ENCODE measurements at regions not wholly inside any gene's neighbourhood (a gene's known extent, or its start where the extent isn't known, plus 50 kb on each side); places are given as distances from the start of the nearest gene placed in this dataset.

DNA sequence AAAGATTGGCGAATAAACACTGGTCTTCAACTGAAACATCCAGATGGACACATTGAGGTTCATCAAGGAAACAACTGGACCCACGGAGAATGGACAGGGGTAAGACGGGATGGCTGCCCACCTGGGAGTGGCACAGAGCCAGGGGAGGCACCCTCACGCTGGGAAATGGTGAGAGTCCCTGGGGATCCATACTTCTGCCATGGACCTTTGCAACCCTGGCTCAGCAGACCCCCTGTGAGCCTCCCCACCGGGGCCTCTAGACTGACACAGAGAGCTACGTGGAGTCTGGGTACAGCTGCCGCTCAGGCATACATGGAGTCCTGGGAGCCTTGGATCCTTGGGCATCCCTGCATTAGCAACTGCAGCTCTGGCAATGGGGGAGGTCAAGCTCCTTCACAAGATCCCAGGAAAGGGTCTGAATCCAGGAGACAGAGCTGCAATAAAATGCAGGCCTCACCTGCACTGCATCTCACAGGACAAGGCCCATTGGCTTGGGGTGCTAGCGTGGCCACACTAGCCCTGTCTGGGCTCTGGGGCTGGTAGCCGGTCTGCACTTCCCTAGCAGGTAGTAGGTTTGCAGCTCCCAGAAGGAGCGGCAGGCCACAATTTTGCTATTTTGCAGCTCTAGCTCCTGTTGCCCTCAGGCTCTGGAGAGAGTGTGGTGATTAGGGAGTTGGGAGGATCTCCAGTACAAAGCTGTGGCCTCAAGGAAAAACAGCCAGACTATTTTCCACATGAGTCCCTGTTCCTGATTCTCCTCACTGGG is 496.4 kb upstream of the LRRC4C start:
- H3K36me3 ChIP-seq (ENCODE audit: control insufficient read depth, insufficient read depth, low read length): no peaks in the 10 kb centered on the region
- H3K4me3 ChIP-seq (ENCODE audit: low read length): no peak overlapping the region
- no peak overlapping the region for H3K27ac ChIP-seq (ENCODE audit: low read depth, low read length)
- H3K4me1 ChIP-seq (ENCODE audit: control insufficient read depth, insufficient read depth, low read length): no peaks in the 10 kb centered on the region
- H3K9ac ChIP-seq (ENCODE audit: low read length): no peak overlapping the region
- no peaks in the 10 kb centered on the region for H3K27me3 ChIP-seq (ENCODE audit: control insufficient read depth, insufficient read depth, low read length)

GRCh38 chr11:41963406-41963805 is 504.0 kb upstream of the LRRC4C start:
- no peaks in the 10 kb centered on the region for H3K27me3 ChIP-seq (ENCODE audit: control insufficient read depth, insufficient read depth, low read length)
- no peak overlapping the region for H3K4me3 ChIP-seq (ENCODE audit: low read length)
- H3K4me1 ChIP-seq (ENCODE audit: control insufficient read depth, insufficient read depth, low read length): no peaks in the 10 kb centered on the region
- no peak overlapping the region for H3K27ac ChIP-seq (ENCODE audit: low read depth, low read length)
- no peak overlapping the region for H3K9ac ChIP-seq (ENCODE audit: low read length)
- no peaks in the 10 kb centered on the region for H3K36me3 ChIP-seq (ENCODE audit: control insufficient read depth, insufficient read depth, low read length)

- Histone ChIP-seq H3K4me3 (ENCODE audit: low read length) (no peak overlapping the region), H3K27ac (ENCODE audit: low read depth, low read length) (no peak overlapping the region), H3K27me3 (ENCODE audit: control insufficient read depth, insufficient read depth, low read length) (no peaks in the 10 kb centered on the region), H3K36me3 (ENCODE audit: control insufficient read depth, insufficient read depth, low read length) (no peaks in the 10 kb centered on the region), H3K4me1 (ENCODE audit: control insufficient read depth, insufficient read depth, low read length) (no peaks in the 10 kb centered on the region), H3K9ac (ENCODE audit: low read length) (no peak overlapping the region)
Observed at GRCh38 chr11:41970681-41971080, 511.2 kb upstream of the LRRC4C start.

GRCh38 chr11:41971592-41971991 is 512.1 kb upstream of the LRRC4C start:
- Histone ChIP-seq H3K9ac (ENCODE audit: low read length) (no peak overlapping the region), H3K4me1 (ENCODE audit: control insufficient read depth, insufficient read depth, low read length) (no peaks in the 10 kb centered on the region), H3K4me3 (ENCODE audit: low read length) (no peak overlapping the region), H3K27ac (ENCODE audit: low read depth, low read length) (no peak overlapping the region), H3K36me3 (ENCODE audit: control insufficient read depth, insufficient read depth, low read length) (no peaks in the 10 kb centered on the region), H3K27me3 (ENCODE audit: control insufficient read depth, insufficient read depth, low read length) (no peaks in the 10 kb centered on the region)

DNA sequence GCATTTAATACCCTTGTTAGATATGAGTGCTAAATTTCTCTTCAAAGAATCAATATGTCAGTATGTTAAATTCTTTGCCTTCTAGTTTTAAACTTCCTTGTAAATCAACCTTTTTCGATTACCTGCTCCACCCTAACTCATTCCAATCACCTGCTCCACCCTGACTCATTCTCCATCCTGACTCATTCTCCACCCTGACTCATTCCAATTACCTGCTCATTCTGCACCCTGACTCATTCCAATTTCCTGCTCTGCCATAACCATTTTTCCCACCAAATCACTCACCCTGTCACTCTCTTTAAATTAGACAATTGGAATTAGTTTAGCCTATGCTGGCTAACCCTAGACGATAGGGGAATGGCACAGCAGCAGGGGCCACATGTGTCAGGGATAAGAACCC is 519.5 kb upstream of the LRRC4C start:
- H3K27ac ChIP-seq (ENCODE audit: low read depth, low read length): no peak overlapping the region
- no peak overlapping the region for H3K4me3 ChIP-seq (ENCODE audit: low read length)
- no peaks in the 10 kb centered on the region for H3K27me3 ChIP-seq (ENCODE audit: control insufficient read depth, insufficient read depth, low read length)
- no peaks in the 10 kb centered on the region for H3K36me3 ChIP-seq (ENCODE audit: control insufficient read depth, insufficient read depth, low read length)
- no peaks in the 10 kb centered on the region for H3K4me1 ChIP-seq (ENCODE audit: control insufficient read depth, insufficient read depth, low read length)
- no peak overlapping the region for H3K9ac ChIP-seq (ENCODE audit: low read length)

- H3K36me3 ChIP-seq (ENCODE audit: control insufficient read depth, insufficient read depth, low read length): no peaks in the 10 kb centered on the region
- no peaks in the 10 kb centered on the region for H3K27me3 ChIP-seq (ENCODE audit: control insufficient read depth, insufficient read depth, low read length)
- no peaks in the 10 kb centered on the region for H3K4me1 ChIP-seq (ENCODE audit: control insufficient read depth, insufficient read depth, low read length)
- H3K27ac ChIP-seq (ENCODE audit: low read depth, low read length): no peak overlapping the region
- no peak overlapping the region for H3K9ac ChIP-seq (ENCODE audit: low read length)
- H3K4me3 ChIP-seq (ENCODE audit: low read length): no peak overlapping the region
Observed at GRCh38 chr11:41980741-41981140, 521.3 kb upstream of the LRRC4C start.

GRCh38 chr11:41982276-41982675 is 522.8 kb upstream of the LRRC4C start:
- no peak overlapping the region for H3K4me3 ChIP-seq (ENCODE audit: low read length)
- no peak overlapping the region for H3K27ac ChIP-seq (ENCODE audit: low read depth, low read length)
- no peak overlapping the region for H3K9ac ChIP-seq (ENCODE audit: low read length)
- H3K27me3 ChIP-seq (ENCODE audit: control insufficient read depth, insufficient read depth, low read length): no peaks in the 10 kb centered on the region
- no peaks in the 10 kb centered on the region for H3K36me3 ChIP-seq (ENCODE audit: control insufficient read depth, insufficient read depth, low read length)
- H3K4me1 ChIP-seq (ENCODE audit: control insufficient read depth, insufficient read depth, low read length): no peaks in the 10 kb centered on the region

- Histone ChIP-seq H3K9ac (ENCODE audit: low read length) (no peak overlapping the region), H3K27me3 (ENCODE audit: control insufficient read depth, insufficient read depth, low read length) (no peaks in the 10 kb centered on the region), H3K4me3 (ENCODE audit: low read length) (no peak overlapping the region), H3K27ac (ENCODE audit: low read depth, low read length) (no peak overlapping the region), H3K4me1 (ENCODE audit: control insufficient read depth, insufficient read depth, low read length) (no peaks in the 10 kb centered on the region), H3K36me3 (ENCODE audit: control insufficient read depth, insufficient read depth, low read length) (no peaks in the 10 kb centered on the region)
Observed at GRCh38 chr11:41982975-41983374, 523.5 kb upstream of the LRRC4C start.

GRCh38 chr11:41983475-41983874 is 524.0 kb upstream of the LRRC4C start:
- H3K27ac ChIP-seq (ENCODE audit: low read depth, low read length): no peak overlapping the region
- no peaks in the 10 kb centered on the region for H3K4me1 ChIP-seq (ENCODE audit: control insufficient read depth, insufficient read depth, low read length)
- no peak overlapping the region for H3K9ac ChIP-seq (ENCODE audit: low read length)
- no peak overlapping the region for H3K4me3 ChIP-seq (ENCODE audit: low read length)
- H3K27me3 ChIP-seq (ENCODE audit: control insufficient read depth, insufficient read depth, low read length): no peaks in the 10 kb centered on the region
- H3K36me3 ChIP-seq (ENCODE audit: control insufficient read depth, insufficient read depth, low read length): no peaks in the 10 kb centered on the region

DNA sequence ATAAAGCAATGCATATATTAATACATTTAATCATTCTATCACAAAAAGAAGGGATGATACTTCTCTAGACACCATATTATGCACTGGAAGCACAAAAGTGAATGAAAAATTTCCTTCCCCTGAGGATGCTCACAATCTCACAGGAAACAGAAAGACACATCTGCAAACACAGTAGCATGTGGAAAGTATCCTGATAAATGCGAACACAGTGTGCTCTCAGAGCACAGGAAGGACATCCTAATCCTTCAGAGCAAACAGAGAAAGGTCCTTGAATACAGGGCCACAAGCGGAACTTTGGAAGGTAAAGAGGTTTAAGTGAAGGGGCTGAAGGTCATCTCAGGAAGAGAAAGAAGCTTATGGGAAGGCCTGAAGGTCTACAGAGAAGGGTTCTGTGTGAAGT is 524.6 kb upstream of the LRRC4C start:
- H3K4me1 ChIP-seq (ENCODE audit: control insufficient read depth, insufficient read depth, low read length): no peaks in the 10 kb centered on the region

GRCh38 chr11:41985799-41986198 is 526.3 kb upstream of the LRRC4C start:
- no peaks in the 10 kb centered on the region for H3K36me3 ChIP-seq (ENCODE audit: control insufficient read depth, insufficient read depth, low read length)
- H3K9ac ChIP-seq (ENCODE audit: low read length): no peak overlapping the region
- H3K4me3 ChIP-seq (ENCODE audit: low read length): no peak overlapping the region
- no peaks in the 10 kb centered on the region for H3K4me1 ChIP-seq (ENCODE audit: control insufficient read depth, insufficient read depth, low read length)
- no peak overlapping the region for H3K27ac ChIP-seq (ENCODE audit: low read depth, low read length)
- H3K27me3 ChIP-seq (ENCODE audit: control insufficient read depth, insufficient read depth, low read length): no peaks in the 10 kb centered on the region

More for the DNA sequence above, 524.6 kb upstream of the LRRC4C start:
- Histone ChIP-seq H3K27me3 (ENCODE audit: control insufficient read depth, insufficient read depth, low read length) (no peaks in the 10 kb centered on the region), H3K9ac (ENCODE audit: low read length) (no peak overlapping the region), H3K27ac (ENCODE audit: low read depth, low read length) (no peak overlapping the region), H3K4me3 (ENCODE audit: low read length) (no peak overlapping the region), H3K36me3 (ENCODE audit: control insufficient read depth, insufficient read depth, low read length) (no peaks in the 10 kb centered on the region)

DNA sequence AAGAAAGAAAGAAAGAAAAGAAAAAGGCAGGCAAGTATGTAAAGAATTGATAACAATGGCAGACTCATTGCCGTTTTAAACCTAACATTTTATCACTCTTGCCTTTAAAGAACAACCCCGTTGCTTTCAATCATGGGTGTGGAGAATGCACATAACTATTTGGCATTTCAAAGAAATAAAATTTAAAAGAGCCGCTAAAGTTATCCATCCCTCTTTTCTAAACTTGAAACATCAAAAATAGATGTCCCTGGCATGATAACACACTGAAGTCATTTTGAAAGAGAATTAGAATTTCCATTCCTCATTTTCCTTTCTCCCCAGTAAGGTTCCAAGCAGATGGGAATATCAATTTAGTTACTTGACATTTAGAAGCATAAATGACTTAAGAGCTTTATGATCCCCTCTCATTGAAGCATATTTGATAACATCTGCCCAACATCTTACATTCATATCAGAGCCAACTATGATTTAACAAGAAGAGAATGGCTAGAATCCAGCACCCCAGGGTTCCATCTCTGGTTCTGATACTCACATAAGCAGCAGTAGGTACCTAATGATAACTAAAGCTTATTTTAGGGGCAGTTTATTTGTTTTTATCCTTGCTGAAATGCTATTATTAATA is 529.6 kb upstream of the LRRC4C start:
- Histone ChIP-seq H3K36me3 (ENCODE audit: control insufficient read depth, insufficient read depth, low read length) (no peaks in the 10 kb centered on the region), H3K4me1 (ENCODE audit: control insufficient read depth, insufficient read depth, low read length) (no peaks in the 10 kb centered on the region), H3K27ac (ENCODE audit: low read depth, low read length) (no peak overlapping the region), H3K9ac (ENCODE audit: low read length) (no peak overlapping the region), H3K27me3 (ENCODE audit: control insufficient read depth, insufficient read depth, low read length) (no peaks in the 10 kb centered on the region), H3K4me3 (ENCODE audit: low read length) (no peak overlapping the region)

DNA sequence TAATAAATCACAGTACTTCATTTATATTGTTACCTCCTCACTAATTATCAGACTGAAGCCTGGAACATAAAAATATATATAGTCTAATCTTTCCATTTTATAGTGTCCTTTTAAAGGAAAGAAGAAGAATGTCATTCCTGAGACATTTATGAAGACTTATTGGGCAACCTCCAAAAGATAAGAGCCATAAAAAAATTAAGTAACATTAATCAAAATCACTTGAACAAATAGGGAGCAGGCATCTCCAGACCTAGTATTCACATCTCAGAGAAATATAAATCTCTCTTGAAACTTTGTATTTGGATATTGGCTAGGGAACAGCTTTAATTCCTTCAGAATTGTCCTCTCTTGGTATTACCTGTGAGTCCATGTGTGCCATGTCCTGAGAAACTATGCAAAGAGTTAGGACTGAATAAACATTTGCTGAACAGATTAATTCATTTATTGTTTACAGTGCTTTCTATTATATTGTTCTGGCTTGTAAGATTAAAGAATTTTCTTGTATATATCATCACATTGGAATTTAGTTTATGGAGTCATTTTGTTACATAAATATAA is 530.5 kb upstream of the LRRC4C start:
- Histone ChIP-seq H3K4me1 (ENCODE audit: control insufficient read depth, insufficient read depth, low read length) (no peaks in the 10 kb centered on the region), H3K36me3 (ENCODE audit: control insufficient read depth, insufficient read depth, low read length) (no peaks in the 10 kb centered on the region), H3K27ac (ENCODE audit: low read depth, low read length) (no peak overlapping the region), H3K27me3 (ENCODE audit: control insufficient read depth, insufficient read depth, low read length) (no peaks in the 10 kb centered on the region), H3K9ac (ENCODE audit: low read length) (no peak overlapping the region), H3K4me3 (ENCODE audit: low read length) (no peak overlapping the region)

Data from rectal smooth muscle tissue (tissue), 1 donor.